ENCODE measurements at regions not wholly inside any gene's neighbourhood (a gene's known extent, or its start where the extent isn't known, plus 50 kb on each side); places are given as distances from the start of the nearest gene placed in this dataset.

GRCh38 chrX:124224528-124224927, 107.9 kb upstream of the TEX13D start:
- Histone ChIP-seq H3K36me3 (replicated peaks) (no peaks in the 10 kb centered on the region), H3K27me3 (ENCODE audit: low read depth) (peaks cover 71% of the 10 kb centered on the region), H3K4me3 (no peak overlapping the region), H3K4me1 (peaks cover 3% of the 10 kb centered on the region), H3K9me3 (no peaks in the 10 kb centered on the region; the same call in 1 of the 2 replicates)
- in situ Hi-C loops (cut with MboI; ENCODE audit: low sequenced_read_pairs), result no loop called here
- DNase-seq (ENCODE audit: low spot score in 2 of 2), result no peak

GRCh38 chrX:124226129-124226528, 106.3 kb upstream of the TEX13D start:
- no peak overlapping the region for H3K4me3 ChIP-seq
- H3K36me3 ChIP-seq (replicated peaks), result no peaks in the 10 kb centered on the region
- peaks cover 65% of the 10 kb centered on the region for H3K27me3 ChIP-seq (ENCODE audit: low read depth)
- no peak for DNase-seq (ENCODE audit: low spot score in 2 of 2)
- H3K9me3 ChIP-seq, result no peaks in the 10 kb centered on the region; the same call in 1 of the 2 replicates
- in situ Hi-C loops (cut with MboI; ENCODE audit: low sequenced_read_pairs), result no loop called here
- H3K4me1 ChIP-seq, result peaks cover 12% of the 10 kb centered on the region

GRCh38 chrX:124228849-124229248, 103.6 kb upstream of the TEX13D start:
- Histone ChIP-seq H3K9me3 (no peaks in the 10 kb centered on the region; the same call in 1 of the 2 replicates), H3K36me3 (replicated peaks) (no peaks in the 10 kb centered on the region), H3K4me1 (peaks cover 20% of the 10 kb centered on the region), H3K4me3 (no peak overlapping the region), H3K27me3 (ENCODE audit: low read depth) (peaks cover 47% of the 10 kb centered on the region)
- peak in 1 of 2 experiments; percentile 21 for DNase-seq (ENCODE audit: low spot score in 2 of 2)
- in situ Hi-C loops (cut with MboI; ENCODE audit: low sequenced_read_pairs), result no loop called here

- Histone ChIP-seq H3K36me3 (replicated peaks) (no peaks in the 10 kb centered on the region), H3K4me3 (no peak overlapping the region), H3K4me1 (peaks cover 20% of the 10 kb centered on the region), H3K9me3 (no peaks in the 10 kb centered on the region; the same call in 1 of the 2 replicates), H3K27me3 (ENCODE audit: low read depth) (peaks cover 47% of the 10 kb centered on the region)
- no peak for DNase-seq (ENCODE audit: low spot score in 2 of 2)
- in situ Hi-C loops (cut with MboI; ENCODE audit: low sequenced_read_pairs), result no loop called here
Measured at GRCh38 chrX:124229374-124229773, 103.1 kb upstream of the TEX13D start.

GRCh38 chrX:124230655-124231450, 101.6 kb upstream of the TEX13D start:
- in situ Hi-C loops (cut with MboI; ENCODE audit: low sequenced_read_pairs), result no loop called here
- no peak overlapping the region for H3K4me3 ChIP-seq
- H3K9me3 ChIP-seq, result no peaks in the 10 kb centered on the region; the same call in 1 of the 2 replicates
- peak; percentile 87 to 99 for DNase-seq (ENCODE audit: low spot score in 2 of 2)
- peaks cover 41% of the 10 kb centered on the region for H3K27me3 ChIP-seq (ENCODE audit: low read depth)
- H3K4me1 ChIP-seq, result peaks cover 20% of the 10 kb centered on the region
- no peaks in the 10 kb centered on the region for H3K36me3 ChIP-seq (replicated peaks)

GRCh38 chrX:124231451-124231759, 101.1 kb upstream of the TEX13D start:
- no peak overlapping the region for H3K4me3 ChIP-seq
- DNase-seq (ENCODE audit: low spot score in 2 of 2), result peak in 1 of 2 experiments; percentile 85
- peaks cover 40% of the 10 kb centered on the region for H3K27me3 ChIP-seq (ENCODE audit: low read depth)

GRCh38 chrX:124232523-124233201, 99.8 kb upstream of the TEX13D start:
- H3K4me1 ChIP-seq, result peaks cover 20% of the 10 kb centered on the region
- no peak for DNase-seq (ENCODE audit: low spot score in 2 of 2)
- in situ Hi-C loops (cut with MboI; ENCODE audit: low sequenced_read_pairs), result no loop called here
- H3K9me3 ChIP-seq, result no peaks in the 10 kb centered on the region; the same call in 1 of the 2 replicates
- H3K27me3 ChIP-seq (ENCODE audit: low read depth), result peaks cover 41% of the 10 kb centered on the region
- no peaks in the 10 kb centered on the region for H3K36me3 ChIP-seq (replicated peaks)
- no peak overlapping the region for H3K4me3 ChIP-seq

More at GRCh38 chrX:124231451-124231759, 101.1 kb upstream of the TEX13D start:
- in situ Hi-C loops (cut with MboI; ENCODE audit: low sequenced_read_pairs), result no loop called here
- H3K4me1 ChIP-seq, result peaks cover 20% of the 10 kb centered on the region
- H3K9me3 ChIP-seq, result no peaks in the 10 kb centered on the region; the same call in 1 of the 2 replicates
- no peaks in the 10 kb centered on the region for H3K36me3 ChIP-seq (replicated peaks)

GRCh38 chrX:124234348-124234747, 98.1 kb upstream of the TEX13D start:
- H3K36me3 ChIP-seq (replicated peaks), result no peaks in the 10 kb centered on the region
- H3K27me3 ChIP-seq (ENCODE audit: low read depth), result peaks cover 51% of the 10 kb centered on the region
- no peaks in the 10 kb centered on the region; the same call in 1 of the 2 replicates for H3K9me3 ChIP-seq
- H3K4me1 ChIP-seq, result peaks cover 20% of the 10 kb centered on the region
- no peak for DNase-seq (ENCODE audit: low spot score in 2 of 2)
- in situ Hi-C loops (cut with MboI; ENCODE audit: low sequenced_read_pairs), result no loop called here
- H3K4me3 ChIP-seq, result no peak overlapping the region

- peaks cover 65% of the 10 kb centered on the region for H3K27me3 ChIP-seq (ENCODE audit: low read depth)
- in situ Hi-C loops (cut with MboI; ENCODE audit: low sequenced_read_pairs), result no loop called here
- H3K4me3 ChIP-seq, result no peak overlapping the region
- peaks cover 3% of the 10 kb centered on the region; the same call in 1 of the 2 replicates for H3K4me1 ChIP-seq
- no peak for DNase-seq (ENCODE audit: low spot score in 2 of 2)
- no peaks in the 10 kb centered on the region for H3K36me3 ChIP-seq (replicated peaks)
- H3K9me3 ChIP-seq, result no peaks in the 10 kb centered on the region
Measured at GRCh38 chrX:124238268-124238667, 94.2 kb upstream of the TEX13D start.

- Histone ChIP-seq H3K9me3 (no peaks in the 10 kb centered on the region), H3K4me3 (no peak overlapping the region), H3K4me1 (peaks cover 11% of the 10 kb centered on the region; the same call in 1 of the 2 replicates), H3K27me3 (ENCODE audit: low read depth) (peaks cover 56% of the 10 kb centered on the region), H3K36me3 (replicated peaks) (no peaks in the 10 kb centered on the region)
- in situ Hi-C loops (cut with MboI; ENCODE audit: low sequenced_read_pairs), result no loop called here
- DNase-seq (ENCODE audit: low spot score in 2 of 2), result no peak
Measured at GRCh38 chrX:124239324-124239723, 93.1 kb upstream of the TEX13D start.

GRCh38 chrX:124239911-124240310, 92.5 kb upstream of the TEX13D start:
- Histone ChIP-seq H3K9me3 (no peaks in the 10 kb centered on the region), H3K36me3 (replicated peaks) (no peaks in the 10 kb centered on the region), H3K4me3 (no peak overlapping the region), H3K27me3 (ENCODE audit: low read depth) (peaks cover 52% of the 10 kb centered on the region), H3K4me1 (peaks cover 11% of the 10 kb centered on the region; the same call in 1 of the 2 replicates)
- in situ Hi-C loops (cut with MboI; ENCODE audit: low sequenced_read_pairs), result no loop called here
- no peak for DNase-seq (ENCODE audit: low spot score in 2 of 2)

GRCh38 chrX:124240422-124240821, 92.0 kb upstream of the TEX13D start:
- in situ Hi-C loops (cut with MboI; ENCODE audit: low sequenced_read_pairs), result no loop called here
- no peak for DNase-seq (ENCODE audit: low spot score in 2 of 2)
- H3K4me3 ChIP-seq, result no peak overlapping the region
- H3K27me3 ChIP-seq (ENCODE audit: low read depth), result peaks cover 49% of the 10 kb centered on the region
- H3K4me1 ChIP-seq, result peaks cover 11% of the 10 kb centered on the region; the same call in 1 of the 2 replicates
- no peaks in the 10 kb centered on the region for H3K9me3 ChIP-seq
- no peaks in the 10 kb centered on the region for H3K36me3 ChIP-seq (replicated peaks)

GRCh38 chrX:124242131-124242530, 90.3 kb upstream of the TEX13D start:
- Histone ChIP-seq H3K9me3 (no peaks in the 10 kb centered on the region), H3K36me3 (replicated peaks) (no peaks in the 10 kb centered on the region), H3K27me3 (ENCODE audit: low read depth) (peaks cover 38% of the 10 kb centered on the region), H3K4me1 (peaks cover 11% of the 10 kb centered on the region; the same call in 1 of the 2 replicates), H3K4me3 (no peak overlapping the region)
- no peak for DNase-seq (ENCODE audit: low spot score in 2 of 2)
- in situ Hi-C loops (cut with MboI; ENCODE audit: low sequenced_read_pairs), result no loop called here

GRCh38 chrX:124249345-124249744, 83.1 kb upstream of the TEX13D start:
- no peak for DNase-seq (ENCODE audit: low spot score in 2 of 2)
- in situ Hi-C loops (cut with MboI; ENCODE audit: low sequenced_read_pairs), result no loop called here
- Histone ChIP-seq H3K36me3 (replicated peaks) (no peaks in the 10 kb centered on the region), H3K9me3 (no peaks in the 10 kb centered on the region), H3K4me1 (no peaks in the 10 kb centered on the region), H3K27me3 (ENCODE audit: low read depth) (no peaks in the 10 kb centered on the region; the same call in 1 of the 2 replicates), H3K4me3 (no peak overlapping the region)

All from HAP-1 (cell line).